HG02571 (cell line): ENCODE measurements at regions not wholly inside any gene's neighbourhood (a gene's known extent, or its start where the extent isn't known, plus 50 kb on each side); places are given as distances from the start of the nearest gene placed in this dataset.

ENCODE experiments used
- ATAC-seq: cut with Tn5 transposase; IDR thresholded peaks from one replicate; pipeline ENCODE4 v1.9.1; 2021; ENCODE audit warnings: mild to moderate bottlenecking, moderate library complexity; ENCODE audit not compliant: unreplicated experiment

GRCh38 chr6:93974332-93974731 lies 555.0 kb upstream of the EPHA7 start:
- ATAC-seq = no peak

GRCh38 chr6:93972791-93973190 lies 553.4 kb upstream of the EPHA7 start:
- ATAC-seq = no peak

- no peak for ATAC-seq
Observed at GRCh38 chr6:93970684-93971083, 551.3 kb upstream of the EPHA7 start.

GRCh38 chr6:93968126-93968525 lies 548.8 kb upstream of the EPHA7 start:
- ATAC-seq = no peak

GRCh38 chr6:93964926-93965325 lies 545.6 kb upstream of the EPHA7 start:
- ATAC-seq = no peak

GRCh38 chr6:93964321-93964720 lies 545.0 kb upstream of the EPHA7 start:
- ATAC-seq = no peak

- ATAC-seq = no peak
Observed at GRCh38 chr6:93962566-93962965, 543.2 kb upstream of the EPHA7 start.

- no peak for ATAC-seq
Observed at GRCh38 chr6:93954584-93954983, 535.2 kb upstream of the EPHA7 start.

GRCh38 chr6:93943661-93944060 lies 524.3 kb upstream of the EPHA7 start:
- ATAC-seq = no peak

- ATAC-seq = no peak
Observed at GRCh38 chr6:93940381-93940780, 521.0 kb upstream of the EPHA7 start.

GRCh38 chr6:93932175-93932574 lies 512.8 kb upstream of the EPHA7 start:
- ATAC-seq = no peak

- no peak for ATAC-seq
Observed at GRCh38 chr6:93927731-93928130, 508.4 kb upstream of the EPHA7 start.

- ATAC-seq = no peak
Observed at GRCh38 chr6:93919365-93919764, 500.0 kb upstream of the EPHA7 start.

- no peak for ATAC-seq
Observed at GRCh38 chr6:93918258-93918657, 498.9 kb upstream of the EPHA7 start.

- no peak for ATAC-seq
Observed at GRCh38 chr6:93917216-93917615, 497.9 kb upstream of the EPHA7 start.

GRCh38 chr6:93916716-93917115 lies 497.4 kb upstream of the EPHA7 start:
- ATAC-seq = no peak

- no peak for ATAC-seq
Observed at GRCh38 chr6:93915961-93916360, 496.6 kb upstream of the EPHA7 start.

- no peak for ATAC-seq
Observed at GRCh38 chr6:93902517-93902916, 483.2 kb upstream of the EPHA7 start.

- ATAC-seq = no peak
Observed at GRCh38 chr6:93900142-93900541, 480.8 kb upstream of the EPHA7 start.

GRCh38 chr6:93896081-93896480 lies 476.7 kb upstream of the EPHA7 start:
- no peak for ATAC-seq

- no peak for ATAC-seq
Observed at GRCh38 chr6:93894521-93894920, 475.2 kb upstream of the EPHA7 start.

- ATAC-seq = no peak
Observed at GRCh38 chr6:93889713-93890112, 470.4 kb upstream of the EPHA7 start.

GRCh38 chr6:93886416-93886815 lies 467.1 kb upstream of the EPHA7 start:
- ATAC-seq = no peak

GRCh38 chr6:93859971-93860370 lies 440.6 kb upstream of the EPHA7 start:
- no peak for ATAC-seq
